ENCODE measurements at regions not wholly inside any gene's neighbourhood (a gene's known extent, or its start where the extent isn't known, plus 50 kb on each side); places are given as distances from the start of the nearest gene placed in this dataset.

- no peak for DNase-seq
Measured at GRCh38 chr10:88023676-88024075, 160.3 kb downstream of the PTEN start.

- DNase-seq, result no peak
Measured at GRCh38 chr10:88026031-88026430, 162.6 kb downstream of the PTEN start.

GRCh38 chr10:88027570-88027969, 164.1 kb downstream of the PTEN start:
- no peak for DNase-seq

GRCh38 chr10:88028072-88028471, 164.6 kb downstream of the PTEN start:
- DNase-seq, result no peak

- DNase-seq, result no peak
Measured at GRCh38 chr10:88028654-88029053, 165.2 kb downstream of the PTEN start.

GRCh38 chr10:88032566-88032965, 169.1 kb downstream of the PTEN start:
- no peak for DNase-seq

GRCh38 chr10:88033385-88033784, 170.0 kb downstream of the PTEN start:
- no peak for DNase-seq

- DNase-seq, result no peak
Measured at GRCh38 chr10:88033793-88034192, 170.4 kb downstream of the PTEN start.

GRCh38 chr10:88036126-88036525, 172.7 kb downstream of the PTEN start:
- DNase-seq, result no peak

GRCh38 chr10:88037623-88038022, 174.2 kb downstream of the PTEN start:
- no peak for DNase-seq

GRCh38 chr10:88038268-88038667, 174.8 kb downstream of the PTEN start:
- DNase-seq, result no peak

GRCh38 chr10:88039496-88040200, 176.2 kb downstream of the PTEN start:
- no peak for DNase-seq

- no peak for DNase-seq
Measured at GRCh38 chr10:88041243-88042159, 178.1 kb downstream of the PTEN start.

- DNase-seq, result no peak
Measured at GRCh38 chr10:88042160-88043100, 179.0 kb downstream of the PTEN start.

- no peak for DNase-seq
Measured at GRCh38 chr10:88045096-88045495, 181.7 kb downstream of the PTEN start.

GRCh38 chr10:88045656-88046415, 182.4 kb downstream of the PTEN start:
- DNase-seq, result no peak

- no peak for DNase-seq
Measured at GRCh38 chr10:88047579-88047978, 184.2 kb downstream of the PTEN start.

- DNase-seq, result no peak
Measured at GRCh38 chr10:88048312-88048711, 184.9 kb downstream of the PTEN start.

GRCh38 chr10:88049204-88049603, 185.8 kb downstream of the PTEN start:
- no peak for DNase-seq

- no peak for DNase-seq
Measured at GRCh38 chr10:88057720-88058119, 194.3 kb downstream of the PTEN start.

GRCh38 chr10:88058750-88059149, 195.3 kb downstream of the PTEN start:
- DNase-seq, result no peak

GRCh38 chr10:88059190-88059589, 195.8 kb downstream of the PTEN start:
- DNase-seq, result no peak

All from NCI-H2107 (cell line).